HG03457 (cell line): ENCODE measurements at regions not wholly inside any gene's neighbourhood (a gene's known extent, or its start where the extent isn't known, plus 50 kb on each side); places are given as distances from the start of the nearest gene placed in this dataset.
"Not testable (repeated sequence)": the region's sequence is repeated elsewhere in the genome, so short reads cannot be mapped to it uniquely, and the experiment has no call there.

Source experiments
- ATAC-seq: cut with Tn5 transposase; IDR thresholded peaks from one replicate; pipeline ENCODE4 v1.9.1; 2021; ENCODE audit warnings: moderate number of reproducible peaks; ENCODE audit not compliant: unreplicated experiment

DNA sequence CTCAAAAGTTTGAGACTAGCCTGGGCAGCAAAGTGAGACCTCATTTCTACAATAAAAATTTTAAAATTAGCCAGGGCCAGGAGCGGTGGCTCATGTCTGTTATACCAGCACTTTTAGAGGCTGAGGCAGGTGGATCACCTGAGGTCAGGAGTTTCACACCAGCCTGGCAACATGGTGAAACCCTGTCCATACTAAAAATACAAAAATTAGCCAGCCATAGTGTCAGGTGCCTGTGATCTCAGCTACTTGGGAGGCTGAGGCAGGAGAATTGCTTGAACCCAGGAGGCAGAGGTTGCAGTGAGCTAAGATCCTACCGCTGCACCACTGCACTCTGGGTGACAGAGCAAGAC is 85.1 kb upstream of the MAP4 start:
- ATAC-seq: not testable (repeated sequence)

DNA sequence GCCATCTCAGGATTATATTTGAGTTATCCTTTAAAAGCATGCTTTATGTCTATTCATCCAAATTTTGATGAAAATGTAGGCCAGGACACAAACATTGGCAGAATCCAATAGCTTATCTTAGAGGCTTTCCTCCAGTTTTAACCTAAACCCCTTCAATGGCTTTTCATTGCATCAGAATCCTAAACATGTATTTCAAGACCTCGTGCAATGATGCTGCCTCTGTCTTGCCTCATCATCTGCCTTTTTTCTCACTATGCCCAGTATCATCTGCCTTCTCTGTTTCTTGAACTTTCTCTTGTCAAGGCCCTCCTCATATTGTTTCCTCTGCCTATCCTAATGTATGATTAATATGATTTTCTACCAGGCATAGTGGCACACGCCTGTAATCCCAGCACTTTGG is 76.1 kb upstream of the MAP4 start:
- ATAC-seq: no peak

DNA sequence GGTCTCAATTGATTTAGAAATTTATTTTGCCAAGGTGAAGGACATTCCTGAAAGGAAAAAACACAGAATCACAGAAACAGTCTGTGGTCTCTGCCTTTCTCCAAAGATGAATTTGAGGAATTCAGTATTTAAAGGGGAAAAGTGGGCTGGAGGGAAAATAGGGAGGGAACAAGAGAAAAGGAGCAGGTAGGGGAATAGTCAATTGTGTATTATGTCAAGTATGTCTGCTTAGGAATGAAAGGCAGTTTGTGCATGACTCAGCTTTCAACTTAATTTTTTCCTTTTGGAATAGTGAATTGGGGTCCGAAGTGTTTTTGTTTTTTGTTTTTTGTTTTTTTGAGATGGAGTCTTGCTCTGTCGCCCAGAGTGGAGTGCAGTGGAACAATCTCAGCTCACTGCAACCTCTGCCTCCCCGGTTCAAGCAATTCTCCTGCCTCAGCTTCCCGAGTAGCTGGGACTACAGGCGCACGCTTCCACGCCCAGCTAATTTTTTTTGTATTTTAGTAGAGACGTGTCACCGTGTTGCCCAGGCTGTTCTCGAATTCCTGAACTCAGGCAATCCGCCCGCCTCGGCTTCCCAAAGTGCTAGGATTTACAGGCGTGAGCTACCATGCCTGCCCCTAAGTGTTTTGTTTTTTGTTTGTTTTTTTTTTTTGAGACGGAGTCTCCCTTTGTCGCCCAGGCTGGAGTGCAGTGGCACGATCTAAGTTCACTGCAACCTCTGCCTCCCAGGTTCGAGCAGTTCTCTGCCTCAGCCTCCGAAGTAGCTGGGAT is 74.1 kb upstream of the MAP4 start:
- no peak for ATAC-seq

DNA sequence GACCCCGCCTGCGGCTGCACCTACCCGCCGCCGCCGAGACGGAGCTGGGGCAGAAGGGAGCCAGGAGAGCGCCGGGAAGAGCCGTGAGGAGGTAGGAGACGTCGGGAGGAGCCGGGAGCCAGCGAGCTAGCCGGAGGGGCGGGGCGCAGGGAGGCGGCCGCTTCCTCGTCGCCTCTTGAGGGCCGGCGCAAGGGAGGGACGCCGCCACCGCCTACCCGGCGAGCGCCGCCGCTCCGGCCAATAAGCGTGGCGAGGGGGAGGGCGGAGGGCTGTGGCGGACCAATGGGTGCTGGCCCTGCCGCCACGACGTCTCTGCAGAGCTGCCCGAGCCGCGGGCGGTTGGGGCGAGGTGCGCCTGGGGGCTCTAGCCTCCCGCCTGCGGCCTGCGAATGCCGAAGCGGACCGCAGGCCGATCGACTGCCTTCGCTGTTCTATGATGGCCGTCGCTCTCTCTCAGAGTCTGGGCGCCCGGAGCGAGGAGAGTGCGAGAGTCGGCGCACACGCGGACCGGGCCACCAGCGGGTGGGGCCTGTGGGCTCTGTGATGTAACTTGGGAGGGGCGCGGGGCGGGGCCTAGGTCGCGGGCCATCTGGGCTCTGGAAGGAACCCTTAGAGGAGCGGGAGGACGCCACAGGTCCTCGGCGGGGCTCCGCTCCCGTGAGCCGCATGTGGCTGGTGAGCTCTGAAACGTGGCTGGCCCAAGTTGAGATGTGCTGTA is 72.7 kb upstream of the MAP4 start:
- peak; percentile 91 for ATAC-seq

DNA sequence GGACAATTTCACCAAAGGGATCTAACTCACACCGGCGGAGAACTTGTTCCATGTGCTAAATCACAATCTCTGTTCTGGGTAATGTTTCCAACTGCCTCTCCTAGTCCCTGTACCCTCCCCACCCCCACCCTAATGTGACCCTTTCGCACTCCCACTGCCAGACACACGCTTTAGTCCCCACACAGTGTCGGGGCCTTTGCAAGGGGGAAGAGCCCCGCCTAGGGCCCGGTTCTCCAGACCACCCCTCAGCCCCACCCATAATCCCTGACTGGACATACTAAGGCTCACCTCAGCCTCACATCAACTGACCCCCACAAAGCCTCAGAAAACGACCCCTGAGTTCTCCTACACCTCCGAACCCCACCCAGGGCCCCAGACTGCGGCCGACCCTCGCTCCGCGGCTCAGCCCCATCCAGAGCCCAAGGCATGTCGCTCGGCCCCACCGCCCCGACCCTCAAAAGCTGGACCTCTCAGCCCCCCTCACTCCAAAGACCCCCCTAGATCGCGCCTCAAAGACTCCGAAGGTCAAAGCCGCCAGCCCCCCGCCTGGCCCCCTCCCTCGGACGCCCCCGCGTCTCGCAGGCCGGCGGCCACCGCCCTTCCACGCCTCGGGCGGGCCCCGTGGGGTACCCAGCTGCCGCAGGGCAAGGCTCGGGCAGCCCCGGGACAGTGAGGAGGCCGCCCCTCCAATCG is 72.0 kb upstream of the MAP4 start:
- no peak for ATAC-seq

DNA sequence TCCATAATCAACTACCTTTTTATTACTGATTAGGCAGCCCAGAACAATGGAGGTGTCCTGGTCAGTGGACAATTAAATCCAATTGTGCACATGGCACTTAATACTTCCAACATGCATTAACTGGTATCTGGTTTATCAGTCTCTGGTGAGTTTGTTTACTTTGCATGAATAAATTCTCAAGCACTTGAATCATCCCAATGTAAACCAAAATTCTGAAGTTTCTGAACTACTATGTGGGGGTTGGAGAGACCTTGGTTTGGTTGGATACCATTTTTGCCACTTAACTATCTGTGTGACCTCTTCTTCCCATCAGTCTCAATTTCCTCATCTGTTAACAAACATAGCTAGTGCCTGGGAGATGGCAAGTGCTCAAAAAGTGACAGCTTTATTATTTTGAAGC is 70.5 kb upstream of the MAP4 start:
- no peak for ATAC-seq

DNA sequence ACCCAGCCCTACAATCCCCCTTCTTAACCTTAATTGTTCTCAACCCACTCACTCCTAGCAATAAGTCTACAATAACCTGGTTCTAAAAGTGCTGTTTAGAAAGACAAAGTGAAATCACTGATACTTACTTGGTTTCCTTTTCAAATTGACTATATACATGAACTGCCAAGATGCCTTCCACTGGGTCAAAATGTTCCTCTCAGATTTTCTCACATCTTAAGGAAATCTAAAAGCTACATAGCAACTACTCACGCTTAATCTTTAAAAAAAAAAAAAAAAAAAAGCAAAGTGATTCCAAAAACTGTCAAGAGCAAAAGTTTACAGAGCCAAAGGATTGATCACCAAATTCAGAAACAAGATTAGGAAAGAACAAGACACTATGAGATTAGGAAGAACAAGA is 68.7 kb upstream of the MAP4 start:
- ATAC-seq: no peak

DNA sequence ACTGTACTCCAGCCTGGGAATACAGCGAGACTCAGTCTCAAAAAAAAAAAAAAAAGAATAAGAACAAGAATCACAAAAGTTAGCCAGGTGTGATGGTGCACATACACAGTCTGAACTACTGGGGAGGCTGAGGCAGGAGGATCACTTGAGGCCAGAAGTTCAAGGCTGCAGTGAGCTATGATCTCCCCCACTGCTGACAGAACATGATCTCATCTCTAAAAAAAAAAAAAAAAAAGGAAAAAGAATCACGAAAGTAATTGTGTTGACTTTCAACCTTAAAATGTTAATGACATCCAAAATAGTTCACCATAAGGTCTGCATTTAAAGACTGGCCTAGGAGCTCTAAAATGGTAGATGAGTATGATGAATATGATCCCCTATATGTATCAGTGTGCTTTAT is 68.0 kb upstream of the MAP4 start:
- ATAC-seq: no peak

DNA sequence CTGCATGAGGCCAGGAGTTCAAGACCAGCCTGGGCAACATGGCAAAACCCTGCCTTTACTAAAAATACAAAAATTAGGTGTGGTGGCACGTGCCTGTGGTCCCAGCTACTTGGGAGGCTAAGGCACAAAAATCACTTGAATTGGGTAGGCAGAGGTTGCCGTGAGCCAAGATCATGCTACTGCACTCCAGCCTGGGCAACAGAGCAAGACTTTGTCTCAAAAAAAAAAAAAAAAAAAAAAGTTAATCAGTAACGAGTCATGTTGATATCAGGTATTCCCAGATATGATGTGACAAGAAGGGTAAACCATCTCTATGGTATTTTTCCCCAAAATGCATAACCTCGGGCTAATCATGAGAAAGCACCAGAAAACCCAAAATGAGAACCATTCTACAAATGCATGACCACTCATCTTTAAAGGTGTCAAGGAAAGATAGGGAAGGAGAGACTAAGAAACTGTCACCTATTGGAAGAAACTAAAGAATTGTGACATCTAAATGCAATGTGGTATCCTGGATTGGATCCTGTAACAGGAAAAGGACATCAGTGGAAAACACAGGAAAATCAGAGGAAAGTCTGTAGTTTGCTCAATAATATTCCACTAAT is 66.5 kb upstream of the MAP4 start:
- no peak for ATAC-seq

DNA sequence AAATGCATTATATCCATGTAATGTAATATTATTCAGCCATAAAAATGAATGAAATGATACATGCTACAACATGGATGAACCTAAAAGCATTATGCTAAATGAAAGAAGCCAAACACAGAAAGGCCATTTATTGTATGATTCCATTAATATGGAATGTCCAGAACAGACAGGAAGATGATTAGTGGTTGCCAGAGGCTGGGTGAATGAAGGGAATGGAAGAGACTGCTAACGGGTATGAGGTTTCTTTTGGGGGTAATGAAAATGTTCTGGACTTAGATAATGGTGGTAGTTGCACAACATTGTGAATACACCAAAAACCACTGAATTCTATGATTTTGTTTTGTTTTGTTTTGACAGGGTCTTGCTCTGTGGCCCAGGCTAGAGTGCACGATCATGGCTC is 61.6 kb upstream of the MAP4 start:
- ATAC-seq: no peak

DNA sequence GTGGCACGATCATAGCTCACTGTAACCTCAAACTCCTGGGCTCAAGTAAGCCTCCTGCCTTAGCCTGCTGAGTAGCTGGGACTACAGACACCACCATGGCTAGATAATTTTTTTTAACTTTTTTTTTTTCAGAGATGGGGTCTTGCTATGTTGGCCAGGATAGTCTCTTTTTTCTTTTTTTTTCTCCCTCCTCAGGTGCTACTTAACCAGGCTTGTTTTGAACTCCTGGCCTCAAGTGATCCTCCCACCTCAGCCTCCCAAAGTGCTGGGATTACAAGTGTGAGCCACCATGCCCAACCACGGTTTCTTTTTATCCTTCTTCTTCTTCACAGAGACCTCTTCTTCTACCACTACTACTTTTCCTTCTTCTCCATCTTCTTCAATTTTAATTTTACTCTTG is 53.8 kb upstream of the MAP4 start:
- no peak for ATAC-seq

DNA sequence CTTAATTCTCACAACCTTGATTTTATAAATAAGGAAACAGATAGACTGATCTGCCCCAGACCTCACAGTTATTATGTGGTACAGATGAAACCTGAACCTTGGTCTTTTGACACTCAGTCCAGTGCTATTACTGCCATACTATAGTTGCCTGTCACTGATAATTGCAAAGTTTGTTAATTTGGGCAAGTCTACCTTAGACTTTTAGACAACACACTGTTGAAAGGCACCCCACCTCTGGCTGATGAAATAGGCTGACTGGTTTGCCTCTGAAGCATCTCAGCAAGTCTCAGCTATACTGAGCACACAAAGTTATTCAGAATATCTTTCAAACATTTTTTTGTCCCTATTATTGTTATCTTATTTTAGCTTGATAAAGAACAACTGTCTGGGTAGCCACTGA is 53.1 kb upstream of the MAP4 start:
- no peak for ATAC-seq

DNA sequence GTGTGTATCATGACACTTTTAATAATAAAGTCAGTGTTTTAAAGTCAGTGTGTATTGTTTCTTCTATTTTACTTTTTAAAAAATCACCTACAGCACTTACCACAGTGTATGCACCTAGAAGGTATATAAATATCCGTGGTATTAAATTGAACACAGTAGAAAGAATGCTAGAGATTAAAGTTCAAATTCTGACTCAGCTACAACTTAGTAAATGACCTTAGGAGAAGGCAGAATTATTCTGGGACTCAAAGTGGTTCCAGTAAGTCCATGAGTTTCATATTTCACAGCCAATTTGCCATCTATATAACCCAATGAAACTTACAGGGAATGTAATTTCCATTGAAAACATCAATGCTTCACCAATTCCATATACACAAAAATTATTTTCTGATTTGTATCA is 52.7 kb upstream of the MAP4 start:
- ATAC-seq: no peak

DNA sequence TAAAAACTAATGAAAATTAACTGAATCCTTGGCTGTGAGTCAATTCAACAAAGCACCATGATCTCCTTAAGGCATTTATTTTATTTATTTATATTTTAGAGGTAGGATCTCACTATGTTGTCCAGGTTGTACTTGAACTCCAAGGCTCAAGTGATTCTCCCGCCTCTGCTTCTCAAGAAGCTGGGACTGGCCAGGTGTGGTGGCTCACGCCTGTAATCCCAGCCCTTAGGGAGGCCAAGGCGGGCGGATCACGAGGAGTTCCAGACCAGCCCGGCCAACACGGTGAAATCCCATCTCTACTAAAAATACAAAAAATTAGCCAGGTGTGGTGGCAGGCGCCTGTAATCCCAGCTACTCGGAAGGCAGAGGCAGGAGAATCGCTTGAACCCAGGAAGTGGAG is 52.1 kb upstream of the MAP4 start:
- ATAC-seq: not testable (repeated sequence)

DNA sequence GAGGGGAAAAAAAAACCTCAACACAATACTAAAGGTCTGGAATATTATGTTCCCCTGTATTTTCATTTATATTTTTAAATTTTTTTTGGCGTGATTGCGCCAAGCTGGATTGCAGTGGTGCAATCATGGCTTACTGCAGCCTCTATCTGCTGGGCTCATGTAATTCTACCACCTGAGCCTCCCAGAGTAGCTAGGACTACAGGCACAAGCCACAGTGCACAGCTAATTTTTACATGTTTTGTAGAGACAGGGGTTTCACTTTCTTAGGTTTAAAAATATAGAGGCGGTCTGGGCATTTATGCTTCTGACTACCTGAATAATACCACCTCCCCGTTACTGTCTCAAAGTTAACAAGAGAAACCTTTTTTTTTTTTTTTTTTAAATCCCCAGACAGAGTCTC is 51.1 kb upstream of the MAP4 start:
- ATAC-seq: no peak
